HG03521 (cell line): ENCODE measurements at regions not wholly inside any gene's neighbourhood (a gene's known extent, or its start where the extent isn't known, plus 50 kb on each side); places are given as distances from the start of the nearest gene placed in this dataset.

Experiments
- ATAC-seq: cut with Tn5 transposase; IDR thresholded peaks from one replicate; pipeline ENCODE4 v1.9.1; 2021; ENCODE audit warnings: mild to moderate bottlenecking, moderate library complexity; ENCODE audit not compliant: unreplicated experiment

- no peak for ATAC-seq
Measured at GRCh38 chr3:83092521-83093221, 1331.2 kb upstream of the GBE1 start.

DNA sequence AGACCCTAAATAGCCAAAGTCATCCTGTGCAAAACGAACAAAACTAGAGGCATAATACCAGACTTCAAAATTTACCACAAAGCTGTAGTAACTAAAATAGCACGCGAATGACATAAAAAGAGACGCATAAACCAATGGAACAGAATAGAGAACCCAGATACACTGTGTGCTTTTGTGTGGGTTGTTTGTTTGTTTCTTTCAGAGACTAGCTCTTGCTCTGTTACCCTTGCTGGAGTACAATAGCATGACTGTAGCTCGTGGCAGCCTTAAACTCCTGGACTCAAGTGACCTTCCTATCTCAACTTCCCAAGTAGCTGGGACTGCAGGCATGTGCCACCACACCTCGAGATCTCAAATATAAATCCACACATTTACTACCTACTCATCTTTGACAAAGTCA lies 1314.6 kb upstream of the GBE1 start:
- ATAC-seq: no peak

DNA sequence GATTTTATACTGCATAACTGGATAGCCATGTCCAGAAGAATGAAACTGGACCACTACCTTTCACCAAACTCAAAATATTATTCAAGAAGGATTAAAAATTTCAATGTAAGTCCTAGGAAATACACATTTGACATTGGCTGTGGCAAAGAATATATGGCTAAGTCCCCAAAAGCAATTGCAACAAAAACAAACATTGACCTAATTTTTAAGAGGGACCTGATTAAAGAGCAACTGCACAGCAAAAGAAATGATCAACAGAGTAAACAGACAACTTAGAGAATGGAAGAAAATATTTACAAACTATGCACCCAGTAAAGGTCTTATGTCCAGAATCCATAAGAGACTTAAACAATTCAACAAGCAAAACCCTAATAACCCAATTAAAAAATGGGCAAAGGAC lies 1313.0 kb upstream of the GBE1 start:
- no peak for ATAC-seq

- no peak for ATAC-seq
Measured at GRCh38 chr3:83065851-83066460, 1304.5 kb upstream of the GBE1 start.

DNA sequence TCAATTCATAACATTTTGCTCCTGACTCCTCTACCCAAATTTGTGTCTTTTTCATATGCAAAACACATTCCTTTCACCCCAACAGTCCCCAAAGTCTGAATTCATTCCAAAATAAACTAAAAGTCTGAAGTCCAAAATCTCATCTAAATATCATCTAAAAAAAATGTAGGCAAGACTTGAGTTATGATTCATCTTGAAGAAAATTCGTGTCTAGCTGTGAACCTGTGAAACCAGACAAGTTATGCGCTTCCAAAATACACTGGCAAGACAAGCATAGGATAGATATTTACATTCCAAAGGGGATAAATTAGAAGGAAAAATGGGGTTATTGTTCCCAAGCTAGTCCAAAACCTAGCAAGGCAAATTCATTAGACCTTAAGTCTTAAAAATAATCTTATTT lies 1302.0 kb upstream of the GBE1 start:
- no peak for ATAC-seq

GRCh38 chr3:83048556-83048955 lies 1287.1 kb upstream of the GBE1 start:
- no peak for ATAC-seq

DNA sequence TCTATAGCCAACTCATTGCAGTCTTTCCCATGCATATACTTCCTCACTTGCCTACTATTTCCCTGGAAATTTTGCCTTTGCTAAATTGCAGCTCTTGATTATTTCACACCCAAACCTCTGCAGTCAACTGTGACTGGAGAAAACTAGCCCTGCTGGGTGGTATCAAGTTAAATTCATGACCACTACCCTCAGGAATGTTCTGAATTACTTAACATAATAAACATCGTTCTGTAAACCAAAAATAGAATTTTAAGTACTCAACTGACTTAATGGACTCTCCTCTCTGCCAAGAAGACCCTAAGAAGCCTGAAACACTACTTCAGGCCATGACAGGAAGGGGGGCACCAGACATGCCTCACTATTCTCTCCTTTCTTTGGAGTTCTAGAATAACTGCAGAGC lies 1278.0 kb upstream of the GBE1 start:
- no peak for ATAC-seq

DNA sequence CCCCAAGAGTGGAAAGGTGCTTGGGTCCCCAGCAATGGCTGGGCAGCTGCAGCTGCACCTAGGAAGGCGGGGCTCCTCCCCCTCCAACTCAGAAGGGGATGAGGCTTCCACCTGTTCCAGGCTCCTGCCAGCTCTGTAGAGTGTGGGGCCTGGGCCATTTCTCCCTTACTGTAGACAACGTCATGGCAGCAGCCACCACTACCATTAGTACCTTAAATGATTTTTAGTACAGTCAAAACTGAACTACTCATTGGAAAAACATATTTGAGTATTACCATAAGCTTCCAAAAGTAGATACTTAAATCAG lies 1274.2 kb upstream of the GBE1 start:
- no peak for ATAC-seq

- no peak for ATAC-seq
Measured at GRCh38 chr3:83034806-83035703, 1273.6 kb upstream of the GBE1 start.

GRCh38 chr3:83033133-83033532 lies 1271.7 kb upstream of the GBE1 start:
- no peak for ATAC-seq

GRCh38 chr3:83023086-83023485 lies 1261.6 kb upstream of the GBE1 start:
- no peak for ATAC-seq

DNA sequence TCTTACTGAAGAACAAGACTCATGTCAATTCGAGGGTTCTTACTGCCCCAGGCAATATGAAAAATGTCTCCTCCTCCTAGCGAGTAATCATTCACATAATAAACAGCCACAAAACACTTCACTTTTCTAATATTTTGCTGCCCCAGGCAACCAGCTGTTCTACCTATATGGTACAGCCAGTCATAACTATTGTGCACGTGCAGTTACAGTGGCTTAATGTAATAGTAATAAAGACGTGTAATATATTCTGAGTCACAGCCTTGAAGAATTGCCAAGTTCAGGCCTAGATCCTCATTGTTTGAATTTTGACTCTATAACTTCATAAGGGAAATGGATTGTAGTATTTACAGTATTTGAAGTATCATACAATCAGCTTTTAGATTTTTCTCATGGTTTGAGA lies 1250.0 kb upstream of the GBE1 start:
- ATAC-seq: no peak

DNA sequence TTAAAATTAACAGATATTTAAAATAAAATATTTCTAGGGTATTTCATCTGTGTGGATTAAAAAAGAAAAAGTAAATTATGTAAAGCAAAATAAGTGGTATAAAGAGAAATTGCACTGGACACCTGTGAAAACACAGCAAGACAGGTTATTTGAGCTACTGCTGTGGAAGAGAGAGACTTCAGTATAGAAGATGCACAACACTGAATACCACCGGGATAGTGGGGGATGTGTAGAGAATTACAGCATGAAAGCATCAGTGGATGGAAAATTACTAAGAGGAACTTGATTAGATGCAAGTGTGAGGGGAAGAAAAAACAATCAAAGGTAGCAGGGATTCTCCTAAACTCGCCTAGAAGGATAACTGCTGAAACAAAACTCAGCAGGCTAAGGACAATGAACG lies 1242.5 kb upstream of the GBE1 start:
- no peak for ATAC-seq

DNA sequence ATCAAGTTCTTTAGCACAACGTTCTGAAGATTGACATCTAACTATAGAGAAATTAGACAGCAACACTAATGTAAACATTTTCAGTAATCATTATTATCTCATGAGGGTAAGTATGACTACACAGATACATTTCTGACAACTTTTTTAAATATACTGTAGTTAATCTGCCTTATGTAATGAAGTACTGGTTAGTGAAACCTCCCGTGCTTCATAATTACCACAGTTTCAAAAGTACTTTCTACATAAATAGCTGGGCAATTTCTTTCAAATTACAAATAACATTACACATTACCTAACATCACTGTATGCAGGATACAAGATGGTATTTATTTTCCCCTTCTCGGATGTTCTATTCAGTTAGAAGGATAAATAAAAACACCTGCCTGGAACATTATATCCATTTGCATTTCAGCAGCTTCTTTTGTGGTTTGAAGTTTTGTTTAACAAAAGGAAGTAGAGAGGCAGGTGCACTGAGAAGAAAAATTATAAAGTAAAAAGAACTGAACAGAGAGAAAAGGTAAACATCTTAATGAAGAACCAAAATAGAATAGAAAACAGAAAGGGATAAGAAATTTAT lies 1241.5 kb upstream of the GBE1 start:
- ATAC-seq: no peak

GRCh38 chr3:82999777-83000176 lies 1238.3 kb upstream of the GBE1 start:
- no peak for ATAC-seq

DNA sequence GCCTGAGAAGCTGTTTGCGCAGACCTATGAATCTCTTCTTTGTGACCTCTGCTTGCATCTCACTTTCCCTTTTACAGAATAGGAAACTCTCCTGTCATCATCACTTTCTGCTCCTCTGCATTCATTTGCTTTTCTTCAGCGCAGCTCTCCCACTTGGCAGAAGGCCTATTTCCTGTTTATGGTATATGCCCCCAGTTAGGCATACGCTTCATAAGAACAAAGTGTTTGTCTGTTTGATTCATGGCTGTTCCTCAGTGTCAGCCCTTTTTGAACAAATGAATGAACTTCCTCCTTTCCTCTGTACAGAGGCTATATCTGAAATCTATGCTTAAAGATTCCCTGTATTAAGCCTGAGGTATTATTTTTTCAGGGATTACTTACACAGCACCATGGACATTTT lies 1216.9 kb upstream of the GBE1 start:
- no peak for ATAC-seq

DNA sequence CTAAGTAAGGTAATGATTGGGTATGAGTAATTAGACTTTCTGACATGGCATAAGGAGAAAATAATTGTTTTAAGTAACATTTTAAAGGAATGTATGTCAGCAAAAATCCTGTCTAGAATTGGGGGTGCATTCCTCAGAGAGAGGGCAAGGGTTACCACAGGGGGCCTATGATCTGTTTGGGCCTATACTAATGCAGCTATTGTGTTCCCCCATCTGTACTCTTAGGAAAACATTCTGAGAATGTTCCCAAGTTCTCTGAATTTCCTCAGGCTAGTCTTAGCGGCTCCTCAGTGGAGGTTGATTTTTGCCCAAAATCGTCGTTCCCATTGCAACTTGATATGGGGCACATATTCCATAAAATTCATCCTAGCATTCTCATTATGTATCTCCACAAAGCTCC lies 1216.4 kb upstream of the GBE1 start:
- no peak for ATAC-seq

DNA sequence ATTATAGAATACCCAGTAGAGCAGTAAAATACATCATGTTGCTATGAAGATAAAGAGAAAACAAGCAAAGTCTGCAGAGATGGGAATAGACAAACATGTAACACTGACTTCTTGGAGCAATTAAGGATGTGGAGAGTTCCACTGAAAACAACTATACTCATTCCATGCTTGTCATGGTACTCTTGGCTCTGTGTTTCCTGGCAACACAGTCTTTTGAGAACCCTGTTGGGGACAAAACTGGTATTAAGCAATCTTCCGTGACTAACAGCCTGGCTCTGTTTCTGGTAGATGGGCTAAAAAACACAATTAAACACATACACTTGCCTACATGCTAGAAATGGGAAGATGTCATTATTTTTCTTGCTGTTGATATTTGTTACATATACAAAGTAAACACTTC lies 1212.3 kb upstream of the GBE1 start:
- ATAC-seq: no peak

DNA sequence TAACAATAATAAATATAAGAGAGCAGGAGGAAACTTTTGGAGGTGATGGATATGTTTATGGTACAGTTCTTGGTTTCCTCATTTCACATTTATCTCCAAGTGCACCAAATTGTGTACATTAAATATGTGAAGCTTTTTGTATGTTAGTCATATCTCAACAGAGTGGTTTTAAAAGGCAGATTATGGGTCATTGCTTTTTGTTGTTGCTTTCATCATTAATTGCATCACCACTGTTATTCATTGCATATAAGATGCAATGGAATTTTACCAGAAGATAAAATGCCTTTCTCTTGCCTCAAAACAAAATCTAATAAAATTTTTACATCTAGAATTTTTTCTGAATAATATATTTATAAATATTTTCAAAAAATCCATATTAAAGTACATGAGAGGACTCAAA lies 1198.9 kb upstream of the GBE1 start:
- ATAC-seq: no peak

GRCh38 chr3:82957696-82958095 lies 1196.3 kb upstream of the GBE1 start:
- no peak for ATAC-seq

DNA sequence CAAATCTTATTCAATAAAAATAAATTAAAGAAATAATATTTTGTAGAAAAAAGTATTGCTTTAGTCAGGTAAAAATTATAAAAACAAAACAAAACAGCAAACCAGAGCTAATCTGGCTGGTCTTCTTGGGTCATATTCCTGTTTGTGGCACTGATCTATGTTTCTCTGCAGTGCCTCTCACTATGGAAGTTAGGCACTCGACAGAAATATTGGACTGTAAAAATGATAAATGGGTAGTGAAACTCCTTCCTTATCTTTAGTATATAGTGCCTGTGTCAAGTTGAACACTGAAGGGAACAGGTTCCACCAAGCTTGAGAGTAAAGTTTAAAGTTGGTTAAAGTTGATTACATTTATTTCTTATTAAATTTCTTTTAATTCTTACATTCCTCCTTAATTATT lies 1195.6 kb upstream of the GBE1 start:
- no peak for ATAC-seq

- ATAC-seq: no peak
Measured at GRCh38 chr3:82954486-82954885, 1193.0 kb upstream of the GBE1 start.
